Activated T-cell treated with anti-CD3 and anti-CD28 coated beads, Interleukin-2, amount 50 U/mL, for 48 hours (primary cell): ENCODE measurements at regions not wholly inside any gene's neighbourhood (a gene's known extent, or its start where the extent isn't known, plus 50 kb on each side); places are given as distances from the start of the nearest gene placed in this dataset.
"Not testable (repeated sequence)": the region's sequence is repeated elsewhere in the genome, so short reads cannot be mapped to it uniquely, and the experiment has no call there.

Source experiments
- DNase-seq, 2 experiments: peaks; one replicate each; pipeline ENCODE4 v3.0.0-alpha.2; 2020

GRCh38 chr1:182225755-182226154, 164.2 kb upstream of the ZNF648 start:
- not testable (repeated sequence) for DNase-seq

GRCh38 chr1:182221990-182222389, 160.5 kb upstream of the ZNF648 start:
- DNase-seq = not testable (repeated sequence)

GRCh38 chr1:182221367-182221766, 159.9 kb upstream of the ZNF648 start:
- DNase-seq = not testable (repeated sequence)

GRCh38 chr1:182217967-182218366, 156.5 kb upstream of the ZNF648 start:
- DNase-seq = no peak

- DNase-seq = no peak
These were observed 155.6 kb upstream of the ZNF648 start for GRCh38 chr1:182217071-182217470.

- no peak for DNase-seq
These were observed 154.3 kb upstream of the ZNF648 start for GRCh38 chr1:182215764-182216163.

- DNase-seq = no peak
These were observed 151.7 kb upstream of the ZNF648 start for GRCh38 chr1:182213163-182213562.

GRCh38 chr1:182211386-182211785, 149.9 kb upstream of the ZNF648 start:
- no peak for DNase-seq

GRCh38 chr1:182210417-182210816, 148.9 kb upstream of the ZNF648 start:
- no peak for DNase-seq

- no peak for DNase-seq
These were observed 145.8 kb upstream of the ZNF648 start for GRCh38 chr1:182207300-182207699.

GRCh38 chr1:182206626-182207239, 145.2 kb upstream of the ZNF648 start:
- no peak for DNase-seq

GRCh38 chr1:182205351-182206022, 144.0 kb upstream of the ZNF648 start:
- no peak for DNase-seq

- DNase-seq = no peak
These were observed 141.8 kb upstream of the ZNF648 start for GRCh38 chr1:182203191-182203875.

- not testable (repeated sequence) for DNase-seq
These were observed 140.0 kb upstream of the ZNF648 start for GRCh38 chr1:182201490-182201889.

- no peak for DNase-seq
These were observed 138.7 kb upstream of the ZNF648 start for GRCh38 chr1:182200025-182200812.

GRCh38 chr1:182198006-182198605, 136.6 kb upstream of the ZNF648 start:
- no peak for DNase-seq

- no peak for DNase-seq
These were observed 135.7 kb upstream of the ZNF648 start for GRCh38 chr1:182196897-182197870.

GRCh38 chr1:182195733-182196132, 134.2 kb upstream of the ZNF648 start:
- DNase-seq = no peak

GRCh38 chr1:182193908-182194550, 132.5 kb upstream of the ZNF648 start:
- no peak for DNase-seq

- DNase-seq = no peak
These were observed 131.5 kb upstream of the ZNF648 start for GRCh38 chr1:182192966-182193365.

- DNase-seq = no peak
These were observed 130.7 kb upstream of the ZNF648 start for GRCh38 chr1:182192215-182192614.
